Left renal pelvis (tissue), 4 donors: ENCODE measurements at regions not wholly inside any gene's neighbourhood (a gene's known extent, or its start where the extent isn't known, plus 50 kb on each side); places are given as distances from the start of the nearest gene placed in this dataset.

Experiments used
- DNase-seq, 4 donors: peaks; one replicate each; pipeline ENCODE4 v3.0.0-alpha.2; 2013; ENCODE audit warnings: low read depth in 4 of 4, low spot score in 3 of 4

- no peak for DNase-seq
Measured at GRCh38 chr4:146998157-146998556, 52.5 kb upstream of the TTC29 start.

- no peak for DNase-seq
Measured at GRCh38 chr4:147003956-147004809, 58.5 kb upstream of the TTC29 start.

DNA sequence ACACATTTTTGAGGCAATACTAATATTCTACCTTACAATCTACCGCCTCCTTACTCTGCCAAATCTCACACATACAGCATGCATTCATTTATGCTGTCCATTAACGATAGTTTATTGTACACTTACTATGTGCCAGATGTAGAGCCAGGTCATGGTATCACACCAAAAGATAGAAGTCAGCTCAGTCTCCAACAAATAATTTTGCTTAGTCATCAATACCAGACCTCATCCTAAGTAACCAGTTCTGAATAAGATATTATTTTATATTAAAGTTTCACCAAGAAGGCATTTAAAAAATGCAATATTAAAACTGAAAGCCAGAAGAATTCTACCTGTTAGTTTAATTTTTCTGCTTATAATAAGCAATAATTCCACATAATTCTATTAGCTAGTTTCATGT, 60.6 kb upstream of the TTC29 start:
- DNase-seq, result no peak

DNA sequence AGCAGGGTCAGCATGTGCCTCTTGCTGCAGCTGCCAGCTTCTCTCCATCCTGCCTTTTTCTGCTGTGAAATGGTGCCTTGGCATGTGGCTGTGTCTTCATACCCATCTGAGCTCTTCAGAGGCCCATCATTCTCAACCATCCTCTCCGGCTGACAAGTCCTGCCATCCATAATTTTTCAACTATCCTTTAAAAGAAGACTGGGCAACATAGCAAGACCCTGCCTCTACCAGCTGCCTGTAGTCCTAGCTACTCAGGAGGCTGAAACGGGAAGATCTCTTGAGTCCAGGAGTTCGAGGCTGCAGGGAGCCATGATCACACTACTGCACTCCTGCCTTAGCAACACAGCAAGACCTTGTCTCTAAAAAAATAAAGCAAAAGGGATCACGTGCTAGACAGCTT, 64.2 kb upstream of the TTC29 start:
- no peak for DNase-seq

DNA sequence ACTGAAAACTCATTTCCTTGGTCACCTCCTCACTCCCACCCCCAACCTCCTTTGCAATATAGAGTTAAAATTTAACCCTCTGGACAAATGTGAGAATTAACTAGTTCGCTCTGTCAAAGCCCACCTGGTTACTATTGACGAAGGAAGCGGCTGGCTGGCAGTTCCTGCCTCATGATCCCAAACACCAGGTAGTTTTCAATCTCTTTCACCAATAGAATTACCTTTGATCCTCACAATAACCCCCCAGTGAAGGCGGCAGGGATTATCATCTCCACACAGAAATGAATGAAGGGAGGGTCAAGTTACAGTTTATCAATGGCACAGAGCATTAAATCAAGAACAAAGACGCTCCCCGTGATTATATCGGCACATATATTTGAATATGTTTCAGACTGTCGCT, 65.7 kb upstream of the TTC29 start:
- no peak for DNase-seq

DNA sequence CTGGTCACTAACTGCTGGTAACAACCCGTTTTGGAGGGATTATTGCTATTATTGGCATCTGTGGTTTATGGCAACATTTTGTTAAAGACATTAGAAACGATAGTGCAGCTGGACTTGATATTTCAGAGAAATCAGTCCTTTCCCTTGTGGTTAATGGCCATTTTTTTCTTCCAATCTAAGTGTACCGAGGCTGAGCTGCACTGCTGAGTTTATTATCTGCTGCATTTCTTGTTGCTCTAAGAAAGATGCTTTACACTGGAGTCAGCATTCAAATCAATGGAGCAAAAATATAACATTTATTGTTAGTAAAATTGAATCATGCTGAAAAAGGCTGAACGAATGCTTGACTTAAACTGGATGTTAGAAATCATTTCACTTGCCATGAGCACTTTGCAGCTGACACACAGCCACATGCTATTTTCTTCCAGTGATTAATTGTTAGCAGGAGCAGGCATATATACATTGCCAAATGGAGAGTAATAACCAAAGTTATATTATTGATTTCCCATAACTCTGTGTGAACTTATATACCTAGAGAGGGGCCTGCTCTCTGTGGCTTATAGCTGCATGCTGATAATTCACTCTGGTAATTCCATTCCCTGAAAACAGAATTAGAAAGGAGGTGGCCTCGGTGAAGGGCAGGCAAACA, 66.5 kb upstream of the TTC29 start:
- DNase-seq, result no peak

DNA sequence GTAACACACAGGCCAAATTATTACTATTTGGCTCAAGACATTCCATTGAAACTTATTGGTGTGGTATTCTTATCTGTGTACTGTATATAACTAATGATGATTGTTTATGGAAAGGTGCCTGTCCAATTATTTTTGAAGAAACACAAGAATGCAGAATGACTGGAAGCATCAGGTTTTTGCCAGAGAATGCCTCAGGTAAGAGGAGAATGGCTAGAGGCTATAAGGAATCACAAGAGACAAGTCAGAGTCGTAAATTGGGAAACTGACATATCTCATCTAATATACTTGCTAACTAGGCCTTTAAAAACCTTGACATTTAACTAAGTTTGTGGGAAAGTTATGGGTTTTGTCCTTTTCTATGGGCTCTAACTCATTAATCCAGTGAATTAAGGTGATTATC, 69.3 kb upstream of the TTC29 start:
- DNase-seq, result no peak

- no peak for DNase-seq
Measured at GRCh38 chr4:147015491-147015890, 69.8 kb upstream of the TTC29 start.

GRCh38 chr4:147017081-147017480, 71.4 kb upstream of the TTC29 start:
- no peak for DNase-seq

DNA sequence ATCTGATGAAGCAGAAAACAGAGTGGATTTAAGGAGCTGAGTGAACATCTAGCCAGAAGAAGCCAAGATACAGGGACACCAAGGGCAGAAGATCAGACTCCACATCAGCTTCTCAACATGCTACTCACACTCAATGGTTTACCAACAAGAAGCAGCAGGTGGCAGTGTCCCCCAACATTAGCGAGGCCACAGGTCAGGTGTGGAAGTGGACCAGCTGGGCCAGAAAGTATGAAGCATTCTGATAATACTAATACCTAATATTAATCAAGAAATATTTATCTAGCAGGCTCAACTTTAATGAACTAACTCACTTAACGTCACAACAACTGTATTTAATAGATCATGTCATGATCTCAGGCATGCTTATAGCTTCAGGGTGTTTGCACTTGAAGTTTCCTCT, 73.4 kb upstream of the TTC29 start:
- DNase-seq, result no peak

- no peak for DNase-seq
Measured at GRCh38 chr4:147020456-147020855, 74.8 kb upstream of the TTC29 start.

DNA sequence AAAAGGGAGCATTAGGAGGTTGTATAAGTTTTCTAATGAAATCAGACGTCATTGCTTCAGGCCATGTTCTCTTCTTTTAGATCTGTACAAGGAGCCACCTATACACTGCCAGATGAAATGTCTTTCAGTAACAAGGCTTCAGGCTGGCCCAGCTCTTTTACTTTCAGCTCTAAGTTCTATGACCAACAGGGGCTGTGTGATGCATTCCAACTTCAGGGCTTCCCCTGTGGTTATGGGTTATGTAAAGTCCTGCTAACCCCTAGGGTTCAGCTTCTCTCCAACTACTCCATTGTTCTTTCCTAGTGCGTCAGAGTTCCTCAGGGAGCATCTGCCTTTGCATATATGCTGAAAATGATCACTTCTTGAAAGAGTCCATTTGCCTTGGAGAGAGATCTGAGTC, 79.4 kb upstream of the TTC29 start:
- no peak for DNase-seq

GRCh38 chr4:147029296-147029695, 83.6 kb upstream of the TTC29 start:
- DNase-seq, result no peak

- no peak for DNase-seq
Measured at GRCh38 chr4:147034372-147034771, 88.7 kb upstream of the TTC29 start.

DNA sequence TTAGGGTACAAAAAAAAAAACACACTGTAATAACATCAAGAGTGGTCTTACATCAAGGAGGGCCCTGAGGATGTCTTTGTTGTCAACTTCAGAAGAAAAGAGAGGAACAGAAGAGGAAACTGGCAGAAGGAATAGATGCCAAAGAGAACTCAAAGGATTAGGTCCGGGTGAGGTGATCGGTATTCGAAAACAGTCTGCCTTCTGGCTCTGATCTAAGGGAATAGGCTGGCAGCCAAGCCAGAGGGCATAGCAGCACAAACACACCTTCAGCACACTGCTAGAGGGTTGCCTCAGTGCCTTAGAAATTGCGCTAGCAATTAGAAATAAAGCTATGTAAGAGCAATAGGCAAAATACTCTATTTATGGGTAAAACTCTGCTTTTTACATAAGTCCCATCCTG, 91.4 kb upstream of the TTC29 start:
- no peak for DNase-seq

DNA sequence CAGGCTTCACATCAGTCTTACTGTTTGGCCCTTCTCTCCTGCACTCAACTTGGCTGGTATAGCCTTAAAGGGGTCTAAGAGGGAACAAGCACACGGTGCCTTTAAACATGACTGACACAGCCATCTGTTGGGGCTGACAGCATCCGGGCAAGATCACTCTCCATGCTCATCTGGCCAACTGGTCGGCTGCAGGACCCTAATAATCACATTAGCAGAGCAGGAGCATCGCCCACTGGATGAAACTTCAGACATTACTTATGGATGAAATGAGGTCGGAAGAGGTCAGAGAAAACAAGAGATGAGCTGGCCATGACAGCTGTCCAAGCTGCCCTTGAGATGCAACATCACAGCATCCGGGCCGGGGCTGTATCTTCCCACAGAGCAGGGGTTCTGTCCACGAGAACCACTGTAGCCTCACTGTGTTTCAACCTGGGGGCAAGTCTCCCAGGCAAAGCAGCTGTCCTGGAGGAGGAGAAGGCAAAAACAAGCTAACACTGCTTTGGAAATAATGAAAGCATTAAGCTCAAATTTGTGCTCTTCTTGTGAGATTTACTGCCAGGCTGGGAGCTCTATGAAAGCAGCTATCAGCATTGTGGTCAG, 94.4 kb upstream of the TTC29 start:
- no peak for DNase-seq

DNA sequence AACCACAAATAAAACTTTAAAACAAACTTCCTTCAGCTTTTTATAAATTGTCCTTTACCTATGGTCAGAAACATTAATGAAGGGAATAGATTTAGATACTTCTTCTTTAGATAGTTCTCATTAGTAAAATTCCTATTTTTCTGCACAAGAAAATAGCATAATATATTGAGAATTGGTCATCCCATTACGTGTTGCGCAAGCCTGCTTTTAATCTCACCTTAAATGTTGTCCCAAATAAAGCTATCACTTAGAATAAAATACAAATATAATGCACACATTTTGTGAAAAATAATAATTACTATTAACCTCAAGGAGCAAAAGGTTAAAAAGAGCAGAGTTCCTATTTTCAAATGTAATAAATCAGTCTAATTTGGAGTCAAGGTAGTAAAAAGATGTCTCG, 95.2 kb upstream of the TTC29 start:
- DNase-seq, result no peak

- no peak for DNase-seq
Measured at GRCh38 chr4:147041376-147041775, 95.7 kb upstream of the TTC29 start.

DNA sequence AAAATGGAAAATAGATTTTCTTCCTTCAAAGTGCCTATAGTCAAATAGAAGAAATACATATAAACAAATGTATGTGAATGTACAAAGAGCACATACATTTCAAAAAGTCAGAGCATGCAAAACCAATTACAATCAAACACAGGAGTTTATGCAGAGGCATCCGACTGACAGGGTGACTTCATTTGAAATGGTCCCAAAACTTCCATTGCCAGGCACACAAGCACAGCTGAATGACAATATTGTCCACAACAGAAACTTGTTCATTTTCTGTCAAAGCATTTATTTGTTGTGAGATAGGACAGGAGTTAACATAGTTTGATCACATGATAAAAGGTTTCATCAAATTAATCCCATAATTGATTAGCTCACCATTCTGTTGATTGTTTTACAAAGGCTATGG, 96.4 kb upstream of the TTC29 start:
- no peak for DNase-seq

- no peak for DNase-seq
Measured at GRCh38 chr4:147044241-147044640, 98.6 kb upstream of the TTC29 start.

- no peak for DNase-seq
Measured at GRCh38 chr4:147049946-147050345, 104.3 kb upstream of the TTC29 start.

DNA sequence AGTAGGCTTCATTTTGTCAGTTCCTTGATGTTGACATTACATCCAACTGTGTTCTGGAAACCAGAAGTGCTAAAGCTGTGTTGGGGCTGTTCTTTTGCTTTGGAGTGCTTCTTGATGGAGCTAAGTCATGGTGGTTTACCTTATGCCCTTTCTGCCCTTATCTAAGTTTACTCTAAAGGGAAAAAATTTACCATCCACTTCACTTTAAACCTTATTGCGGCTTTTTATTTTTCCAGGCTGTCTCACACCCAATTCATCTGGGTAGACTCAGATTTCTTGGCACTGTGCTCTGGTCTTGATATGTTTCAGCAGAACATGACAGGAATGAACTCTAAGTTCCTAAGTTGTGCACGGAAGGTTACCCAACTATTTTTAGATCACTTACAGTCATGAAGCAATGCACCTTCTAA, 104.7 kb upstream of the TTC29 start:
- no peak for DNase-seq
